Thymus (tissue), 11 donors: ENCODE measurements at regions not wholly inside any gene's neighbourhood (a gene's known extent, or its start where the extent isn't known, plus 50 kb on each side); places are given as distances from the start of the nearest gene placed in this dataset.
"Not testable (repeated sequence)": the region's sequence is repeated elsewhere in the genome, so short reads cannot be mapped to it uniquely, and the experiment has no call there.

ENCODE experiments used
- DNase-seq, 9 donors: peaks; one replicate each; pipeline ENCODE4 v3.0.0-alpha.2; 2013; ENCODE audit warnings: low spot score in 9 of 9, low read depth in 6 of 9, missing footprints in 1 of 9
- H3K27ac ChIP-seq, 2 donors: one replicate each; pipeline ENCODE4 v1.5.1; 2013; ENCODE audit warnings: control low read depth in 1 of 2, low read depth in 1 of 2, low read length in 1 of 2, mild to moderate bottlenecking in 1 of 2, moderate library complexity in 1 of 2
- H3K27me3 ChIP-seq, 2 donors: one replicate each; pipeline ENCODE4 v1.5.1; 2013; ENCODE audit warnings: low read length in 1 of 2; ENCODE audit not compliant: control insufficient read depth in 2 of 2, insufficient read depth in 1 of 2
- H3K36me3 ChIP-seq, 2 donors: one replicate each; pipeline ENCODE4 v1.5.1; 2013; ENCODE audit warnings: low read length in 1 of 2, mild to moderate bottlenecking in 1 of 2, moderate library complexity in 1 of 2; ENCODE audit not compliant: control insufficient read depth in 2 of 2, insufficient read depth in 2 of 2
- H3K4me1 ChIP-seq, 2 donors: one replicate each; pipeline ENCODE4 v1.5.1; 2013; ENCODE audit warnings: low read length in 2 of 2; ENCODE audit not compliant: control insufficient read depth in 2 of 2, insufficient read depth in 2 of 2
- H3K4me3 ChIP-seq, 2 donors: one replicate each; pipeline ENCODE4 v1.5.1; 2013; ENCODE audit warnings: low read length in 2 of 2, control low read depth in 1 of 2, mild to moderate bottlenecking in 1 of 2
- H3K9me3 ChIP-seq, 2 donors: one replicate each; pipeline ENCODE4 v1.5.1; 2013; ENCODE audit warnings: low read length in 1 of 2, mild to moderate bottlenecking in 1 of 2; ENCODE audit not compliant: control insufficient read depth in 2 of 2, insufficient read depth in 1 of 2
- WGBS: extraction: QIAGEN DNeasy Blood & Tissue Kit; methylation state at CpG from one replicate; pipeline ENCODE4 v1.1.7; 2013; 5-methylcytosine and 5-hydroxymethylcytosine counted together
- donor health status: healthy.

- H3K27me3 ChIP-seq = no peaks in the 10 kb centered on the region
- DNase-seq = no peak
- no peaks in the 10 kb centered on the region for H3K36me3 ChIP-seq
- no peaks in the 10 kb centered on the region for H3K4me1 ChIP-seq
- no peak overlapping the region for H3K4me3 ChIP-seq
- 82% methylated on average over 5 of the region's 5 CpGs for WGBS
- no peaks in the 10 kb centered on the region for H3K9me3 ChIP-seq
- no peak overlapping the region for H3K27ac ChIP-seq
Observed at GRCh38 chr6:40871424-40871823, 167.6 kb downstream of the UNC5CL start.

- H3K27ac ChIP-seq = not testable (repeated sequence)
Observed at GRCh38 chr6:40868089-40868865, 170.7 kb downstream of the UNC5CL start.

GRCh38 chr6:40867527-40867926 is 171.5 kb downstream of the UNC5CL start:
- H3K9me3 ChIP-seq, DNase-seq, H3K27ac ChIP-seq, H3K27me3 ChIP-seq, H3K4me3 ChIP-seq, H3K4me1 ChIP-seq, H3K36me3 ChIP-seq: not testable (repeated sequence)
- WGBS = 94% methylated on average over 9 of the region's 9 CpGs

More at GRCh38 chr6:40868089-40868865, 170.7 kb downstream of the UNC5CL start:
- H3K4me1 ChIP-seq, H3K9me3 ChIP-seq, DNase-seq, H3K27me3 ChIP-seq, H3K4me3 ChIP-seq, H3K36me3 ChIP-seq: not testable (repeated sequence)
- 88% methylated on average over 14 of the region's 14 CpGs for WGBS

GRCh38 chr6:40865259-40865658 is 173.8 kb downstream of the UNC5CL start:
- not testable (repeated sequence) for H3K4me3 ChIP-seq, H3K9me3 ChIP-seq, DNase-seq, H3K27me3 ChIP-seq, H3K36me3 ChIP-seq, H3K4me1 ChIP-seq, H3K27ac ChIP-seq
- WGBS = 89% methylated on average over 2 of the region's 2 CpGs

- no peak overlapping the region for H3K4me3 ChIP-seq
- H3K9me3 ChIP-seq = no peaks in the 10 kb centered on the region
- no peaks in the 10 kb centered on the region for H3K36me3 ChIP-seq
- DNase-seq = no peak
- WGBS = 68% methylated on average over 2 of the region's 2 CpGs
- H3K27ac ChIP-seq = no peak overlapping the region
- H3K27me3 ChIP-seq = peaks cover 0 to under 1% of the 10 kb centered on the region in 2 donors
- H3K4me1 ChIP-seq = no peaks in the 10 kb centered on the region
Observed at GRCh38 chr6:40860443-40860842, 178.6 kb downstream of the UNC5CL start.

- peaks cover 0 to 2% of the 10 kb centered on the region in 2 donors for H3K27me3 ChIP-seq
- no peaks in the 10 kb centered on the region for H3K9me3 ChIP-seq
- DNase-seq = no peak
- no peak overlapping the region for H3K4me3 ChIP-seq
- no peaks in the 10 kb centered on the region for H3K36me3 ChIP-seq
- H3K4me1 ChIP-seq = no peaks in the 10 kb centered on the region
- H3K27ac ChIP-seq = no peak overlapping the region
- WGBS = 94% methylated on average over 2 of the region's 2 CpGs
Observed at GRCh38 chr6:40856271-40856670, 182.8 kb downstream of the UNC5CL start.

- peaks cover 0 to 2% of the 10 kb centered on the region in 2 donors for H3K27me3 ChIP-seq
- H3K36me3 ChIP-seq = no peaks in the 10 kb centered on the region
- H3K4me1 ChIP-seq = no peaks in the 10 kb centered on the region
- WGBS = 91% methylated on average over 10 of the region's 10 CpGs
- DNase-seq = no peak
- no peaks in the 10 kb centered on the region for H3K9me3 ChIP-seq
- H3K4me3 ChIP-seq = no peak overlapping the region
- no peak overlapping the region for H3K27ac ChIP-seq
Observed at GRCh38 chr6:40855168-40855880, 183.7 kb downstream of the UNC5CL start.

- H3K4me3 ChIP-seq = no peak overlapping the region
- H3K36me3 ChIP-seq = no peaks in the 10 kb centered on the region
- H3K27ac ChIP-seq = no peak overlapping the region
- no peak for DNase-seq
- H3K4me1 ChIP-seq = no peaks in the 10 kb centered on the region
- peaks cover 0 to 2% of the 10 kb centered on the region in 2 donors for H3K27me3 ChIP-seq
- no peaks in the 10 kb centered on the region for H3K9me3 ChIP-seq
Observed at GRCh38 chr6:40854592-40854991, 184.4 kb downstream of the UNC5CL start.

- peak in 2 of 9 donors; percentile 2 to 13 for DNase-seq
- Histone ChIP-seq H3K9me3 (no peaks in the 10 kb centered on the region), H3K4me3 (no peak overlapping the region), H3K27ac (no peak overlapping the region), H3K27me3 (peaks cover 0 to 2% of the 10 kb centered on the region in 2 donors), H3K36me3 (no peaks in the 10 kb centered on the region), H3K4me1 (no peaks in the 10 kb centered on the region)
- WGBS = 51% methylated on average over 6 of the region's 6 CpGs
Observed at GRCh38 chr6:40852779-40853373, 186.1 kb downstream of the UNC5CL start.
